Psoas muscle (tissue), 7 donors: ENCODE measurements at regions not wholly inside any gene's neighbourhood (a gene's known extent, or its start where the extent isn't known, plus 50 kb on each side); places are given as distances from the start of the nearest gene placed in this dataset.

Experiments used
- ATAC-seq, 4 donors: fragments of 200-7000 bp; cut with Tn5 transposase; one replicate each; pipeline ENCODE4 v1.9.1; 2020; ENCODE audit warnings: moderate library complexity in 3 of 4, mild to moderate bottlenecking in 2 of 4
- DNase-seq, 2 donors: peaks; one replicate each; pipeline ENCODE4 v3.0.0-alpha.2; 2020
- H3K27ac ChIP-seq: fragments of 200-600 bp; one replicate; pipeline ENCODE4 v1.8.0; 2022
- H3K27me3 ChIP-seq, 3 donors: fragments of 200-600 bp in 1 of 3; one replicate each; pipeline versions ENCODE4 v1.6.1 to v1.8.0; 2013 to 2022; ENCODE audit warnings: low read length in 2 of 3, mild to moderate bottlenecking in 2 of 3, moderate library complexity in 1 of 3; ENCODE audit not compliant: insufficient read depth in 3 of 3
- H3K36me3 ChIP-seq, 2 donors: fragments of 200-600 bp in 1 of 2; one replicate each; pipeline versions ENCODE4 v1.6.1 to v1.8.0; 2013 to 2022; ENCODE audit warnings: low read depth in 1 of 2, mild to moderate bottlenecking in 1 of 2, moderate library complexity in 1 of 2; ENCODE audit not compliant: insufficient read depth in 1 of 2
- H3K4me1 ChIP-seq: fragments of 200-600 bp; one replicate; pipeline ENCODE4 v1.8.0; 2022
- H3K4me3 ChIP-seq: fragments of 200-600 bp; one replicate; pipeline ENCODE4 v1.8.0; 2022; ENCODE audit warnings: mild to moderate bottlenecking
- H3K9me3 ChIP-seq: fragments of 200-600 bp; one replicate; pipeline ENCODE4 v1.8.0; 2022
- CTCF ChIP-seq: fragments of 200-600 bp; IDR thresholded peaks from one replicate; pipeline ENCODE4 v1.8.0; 2022; ENCODE audit warnings: antibody characterized with exemption
- WGBS, 3 donors: extraction: QIAGEN DNeasy Blood & Tissue Kit; methylation state at CpG; one replicate each; pipeline versions ENCODE4 v1.1.6 to v1.1.7; 2013; 5-methylcytosine and 5-hydroxymethylcytosine counted together
- intact Hi-C, 2 donors: fragments of 100-400 bp; cut with DNase I; formaldehyde crosslinking; loops; one replicate each; pipeline versions ENCODE4 v1.11.0 to v1.14.2; 2022
- donor health status: healthy with polysubstance abuse.
- donor health status: DM: no; HTN: no; CAD: no; lungs with moderate emphysema.
- donor health status: Bipolar disorder and iron deficiency.
- donor health status: healthy.
- donor health status: DM: yes; HTN: yes; CAD: no.
- donor health status: DM: no; HTN: no; CAD: no.
- donor health status: DM: yes; HTN: yes; CAD: no.

- no peak for TF ChIP-seq CTCF
- Histone ChIP-seq H3K4me3 (no peak overlapping the region), H3K27me3 (no peaks in the 10 kb centered on the region), H3K4me1 (no peaks in the 10 kb centered on the region), H3K36me3 (no peaks in the 10 kb centered on the region), H3K27ac (no peak overlapping the region), H3K9me3 (no peaks in the 10 kb centered on the region)
- WGBS, 3 donors: 71 to 78% (median 75%) methylated on average over 9 of the region's 9 CpGs
- no peak for ATAC-seq
- intact Hi-C loops: no loop called here
- DNase-seq: no peak
Measured at GRCh38 chr12:18998343-18999261, 130.9 kb upstream of the PLEKHA5 start.

GRCh38 chr12:19000836-19001235, 128.7 kb upstream of the PLEKHA5 start:
- no peaks in the 10 kb centered on the region for H3K27me3 ChIP-seq
- H3K27ac ChIP-seq: no peak overlapping the region
- H3K9me3 ChIP-seq: no peaks in the 10 kb centered on the region
- no peak overlapping the region for H3K4me3 ChIP-seq
- ATAC-seq (no peak), DNase-seq (no peak)
- H3K36me3 ChIP-seq: no peaks in the 10 kb centered on the region
- 95 to 96% (median 95%) methylated on average over 2 of the region's 2 CpGs for WGBS, 3 donors
- H3K4me1 ChIP-seq: no peaks in the 10 kb centered on the region
- intact Hi-C loops: no loop called here
- TF ChIP-seq CTCF: no peak

GRCh38 chr12:19002216-19002615, 127.3 kb upstream of the PLEKHA5 start:
- no peak overlapping the region for H3K4me3 ChIP-seq
- no peak overlapping the region for H3K27ac ChIP-seq
- no peaks in the 10 kb centered on the region for H3K36me3 ChIP-seq
- H3K4me1 ChIP-seq: no peaks in the 10 kb centered on the region
- no peak for ATAC-seq
- 80 to 87% (median 82%) methylated on average over 3 of the region's 3 CpGs for WGBS, 3 donors
- no peak for DNase-seq
- intact Hi-C loops: no loop called here
- no peaks in the 10 kb centered on the region for H3K9me3 ChIP-seq
- TF ChIP-seq CTCF: no peak
- no peaks in the 10 kb centered on the region for H3K27me3 ChIP-seq

GRCh38 chr12:19003141-19003540, 126.4 kb upstream of the PLEKHA5 start:
- no peak for DNase-seq
- intact Hi-C loops: no loop called here
- no peaks in the 10 kb centered on the region for H3K27me3 ChIP-seq
- ATAC-seq: no peak
- 42 to 46% (median 45%) methylated on average over 2 of the region's 2 CpGs for WGBS, 3 donors
- no peaks in the 10 kb centered on the region for H3K4me1 ChIP-seq
- H3K27ac ChIP-seq: no peak overlapping the region
- TF ChIP-seq CTCF: no peak
- H3K4me3 ChIP-seq: no peak overlapping the region
- H3K9me3 ChIP-seq: no peaks in the 10 kb centered on the region
- H3K36me3 ChIP-seq: no peaks in the 10 kb centered on the region
